ENCODE measurements at regions not wholly inside any gene's neighbourhood (a gene's known extent, or its start where the extent isn't known, plus 50 kb on each side); places are given as distances from the start of the nearest gene placed in this dataset.

- no peak for TF ChIP-seq MXI1 (IDR thresholded peaks at IDR 0.05; ENCODE audit: low read depth, low read length)
These were observed 60.9 kb downstream of the CALML3 start (continued) for GRCh38 chr10:5585517-5586206.

DNA sequence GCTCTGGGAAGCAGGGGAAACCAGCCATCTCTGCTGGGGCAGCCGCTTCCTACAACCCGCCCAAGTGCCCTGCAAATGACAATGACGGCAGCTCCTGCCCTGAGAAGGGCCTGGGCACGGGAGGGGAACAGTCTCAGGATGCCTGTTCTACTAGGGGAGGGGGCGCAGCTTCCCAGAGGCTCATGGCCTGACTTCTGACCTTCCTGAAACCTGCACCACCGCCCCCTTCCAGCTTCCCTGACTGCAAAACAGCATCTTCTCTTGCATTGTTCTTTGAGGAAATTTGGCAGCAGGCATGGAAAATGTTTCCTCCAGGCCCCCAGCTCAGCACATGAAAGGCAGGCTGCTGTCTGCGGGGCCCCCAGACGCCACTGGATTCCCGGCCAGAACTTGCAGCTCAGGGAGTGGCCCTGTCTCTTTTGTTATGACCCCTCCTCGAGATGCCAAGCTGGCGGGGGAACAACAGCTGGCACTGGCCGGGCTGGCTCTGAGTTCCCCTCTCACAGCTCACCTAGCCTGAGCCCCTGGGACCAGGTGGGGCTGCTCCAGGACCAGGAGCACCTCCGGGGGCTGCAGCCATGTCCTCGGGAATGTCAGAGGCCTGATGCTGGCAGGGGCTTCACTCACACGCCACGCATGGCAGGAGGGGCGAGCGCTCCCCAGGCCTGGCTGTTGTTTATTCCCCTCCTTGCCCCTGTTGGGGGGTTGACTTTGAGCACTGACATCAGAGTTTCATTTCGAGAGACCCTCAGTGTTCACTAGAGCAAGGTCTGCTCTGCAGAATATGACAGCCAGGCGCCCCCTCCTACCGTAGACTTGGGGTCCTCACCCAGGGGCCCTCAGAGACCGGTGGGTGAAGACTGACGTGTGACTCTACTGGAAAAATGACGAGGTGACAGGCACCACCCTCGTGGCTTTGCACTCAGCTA, 62.7 kb downstream of the CALML3 start:
- WGBS (ENCODE audit: low lambda C conversion rate), result 91% methylated on average over 18 of the region's 25 CpGs
- DNase-seq, result no peak
- no peaks in the 10 kb centered on the region for H3K79me2 ChIP-seq (ENCODE audit: insufficient read depth)
- no peak overlapping the region for H3K9ac ChIP-seq
- no peaks in the 10 kb centered on the region for H3K27me3 ChIP-seq (ENCODE audit: insufficient read depth)
- peaks cover 0 to 39% of the 10 kb centered on the region in 2 experiments; a peak in 2 of 4 replicates for H3K4me1 ChIP-seq (ENCODE audit: control insufficient read depth in 1 of 2, insufficient read depth in 2 of 2, low read depth in 1 of 2, low read length in 1 of 2)
- H3K36me3 ChIP-seq (replicated peaks in 1 of 2; ENCODE audit: control insufficient read depth in 1 of 2, insufficient read depth in 2 of 2, low read length in 1 of 2), result no peaks in the 10 kb centered on the region
- CTCF ChIA-PET, result interaction anchor here (0.9 to 1.9 kb wide), 3 partner anchors 10 to 146 kb away, joined by 3 to 6 read pairs (median 3); no protein-coding TSS in a partner anchor
- H3F3A ChIP-seq (replicated peaks; ENCODE audit: insufficient read depth), result no peaks in the 10 kb centered on the region
- no peak overlapping the region for H3K27ac ChIP-seq (ENCODE audit: low read depth in 2 of 2, low read length in 1 of 2)
- no peak overlapping the region for H3K4me2 ChIP-seq
- no peak overlapping the region for H3K4me3 ChIP-seq (ENCODE audit: low read depth in 2 of 2, low read length in 1 of 2)
- POLR2A ChIA-PET, result no interaction called here
- no peak for TF ChIP-seq NFIC (IDR thresholded peaks at IDR 0.05; ENCODE audit: borderline replicate concordance)
- TF ChIP-seq EP300 (IDR thresholded peaks at IDR 0.05; ENCODE audit: borderline replicate concordance in 1 of 2, low read depth in 1 of 2, low read length in 1 of 2), result no peak
- TF ChIP-seq CTCF (IDR thresholded peaks at IDR 0.05), result no peak
- TF ChIP-seq, protein P1, sequence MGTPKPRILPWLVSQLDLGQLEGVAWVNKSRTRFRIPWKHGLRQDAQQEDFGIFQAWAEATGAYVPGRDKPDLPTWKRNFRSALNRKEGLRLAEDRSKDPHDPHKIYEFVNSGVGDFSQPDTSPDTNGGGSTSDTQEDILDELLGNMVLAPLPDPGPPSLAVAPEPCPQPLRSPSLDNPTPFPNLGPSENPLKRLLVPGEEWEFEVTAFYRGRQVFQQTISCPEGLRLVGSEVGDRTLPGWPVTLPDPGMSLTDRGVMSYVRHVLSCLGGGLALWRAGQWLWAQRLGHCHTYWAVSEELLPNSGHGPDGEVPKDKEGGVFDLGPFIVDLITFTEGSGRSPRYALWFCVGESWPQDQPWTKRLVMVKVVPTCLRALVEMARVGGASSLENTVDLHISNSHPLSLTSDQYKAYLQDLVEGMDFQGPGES (IDR thresholded peaks at IDR 0.05; ENCODE audit: low read depth, low read length), result no peak
- TF ChIP-seq FOXM1 (IDR thresholded peaks at IDR 0.05; ENCODE audit: low read depth), result no peak
- TF ChIP-seq ZBTB33 (IDR thresholded peaks at IDR 0.05; ENCODE audit: borderline replicate concordance, low read depth), result no peak
- no peak for TF ChIP-seq FOSL2 (IDR thresholded peaks at IDR 0.05; ENCODE audit: borderline replicate concordance, low read depth)
- no peak for TF ChIP-seq RFX5 (IDR thresholded peaks at IDR 0.05; ENCODE audit: low read length)
- TF ChIP-seq TAF1 (IDR thresholded peaks at IDR 0.05; ENCODE audit: borderline replicate concordance, low read depth, low read length), result no peak
- no peak for TF ChIP-seq POLR2AphosphoS5 (IDR thresholded peaks at IDR 0.05; ENCODE audit: low read depth, low read length)
- no peak for TF ChIP-seq SIN3A (IDR thresholded peaks at IDR 0.05; ENCODE audit: borderline replicate concordance, low read depth, low read length)
- TF ChIP-seq TCF12 (IDR thresholded peaks at IDR 0.05), result no peak
- no peak for TF ChIP-seq USF1 (IDR thresholded peaks at IDR 0.05; ENCODE audit: borderline replicate concordance, low read depth)
- no peak for TF ChIP-seq GABPA (IDR thresholded peaks at IDR 0.05; ENCODE audit: low read depth)
- no peak for TF ChIP-seq MXI1 (IDR thresholded peaks at IDR 0.05; ENCODE audit: low read depth, low read length)
- no peak for TF ChIP-seq PBX3 (IDR thresholded peaks at IDR 0.05)
- no peaks in the 10 kb centered on the region for H3K9me2 ChIP-seq
- no peaks in the 10 kb centered on the region for H3K9me3 ChIP-seq
- H2AFZ ChIP-seq (ENCODE audit: low read depth), result no peak overlapping the region
- no peaks in the 10 kb centered on the region for H4K20me1 ChIP-seq (ENCODE audit: insufficient read depth)
